OCI-LY3 (cell line): ENCODE measurements at regions not wholly inside any gene's neighbourhood (a gene's known extent, or its start where the extent isn't known, plus 50 kb on each side); places are given as distances from the start of the nearest gene placed in this dataset.

ENCODE experiments used
- H2AFZ ChIP-seq: fragments of 200-600, 300-600 bp; shearing (Covaris generic); 2 replicates; pipeline ENCODE4 v1.6.0; 2014; ENCODE audit warnings: antibody characterized with exemption, low read depth, low read length
- H3K27ac ChIP-seq: fragments of 200-600, 300-600 bp; sonication (generic); 2 replicates; pipeline ENCODE4 v1.5.1; 2014; ENCODE audit warnings: mild to moderate bottlenecking, low read length, moderate library complexity, mixed read lengths
- H3K27me3 ChIP-seq: fragments of 200-600, 300-600 bp; sonication (generic); 2 replicates; pipeline ENCODE4 v1.6.1; 2014; ENCODE audit warnings: low read depth, low read length, mixed read lengths
- H3K36me3 ChIP-seq: fragments of 200-600, 300-600 bp; sonication (generic); replicated peaks from 2 replicates; pipeline ENCODE3; 2014; ENCODE audit warnings: low read depth, low read length, mixed read lengths
- H3K4me1 ChIP-seq: fragments of 300-600, 200-600 bp; sonication (generic); 2 replicates; pipeline ENCODE4 v1.6.1; 2014; ENCODE audit warnings: low read length, mixed read lengths
- H3K4me2 ChIP-seq: fragments of 200-600, 300-600 bp; sonication (generic); 2 replicates; pipeline ENCODE4 v1.6.1; 2014; ENCODE audit warnings: low read length, mixed read lengths
- H3K4me3 ChIP-seq: fragments of 300-600, 200-600 bp; sonication (generic); 2 replicates; pipeline ENCODE4 v1.5.1; 2014; ENCODE audit warnings: antibody characterized with exemption, mild to moderate bottlenecking, low read length, moderate library complexity
- H3K79me2 ChIP-seq: fragments of 300-600, 200-600 bp; shearing (Covaris generic); 2 replicates; pipeline ENCODE4 v1.6.1; 2014; ENCODE audit warnings: mild to moderate bottlenecking, low read length, mixed read lengths
- H3K9ac ChIP-seq: fragments of 300-600, 200-600 bp; shearing (Covaris generic); 2 replicates; pipeline ENCODE4 v1.6.0; 2014; ENCODE audit warnings: mild to moderate bottlenecking, low read length, moderate library complexity
- H3K9me3 ChIP-seq: fragments of 200-600, 300-600 bp; shearing (Covaris generic); 2 replicates; pipeline ENCODE4 v1.6.1; 2014; ENCODE audit warnings: low read length, mixed read lengths; ENCODE audit not compliant: insufficient read depth
- H4K20me1 ChIP-seq: fragments of 200-600, 300-600 bp; sonication (generic); 2 replicates; pipeline ENCODE4 v1.6.1; 2016; ENCODE audit warnings: low read length, mixed read lengths; ENCODE audit not compliant: insufficient read depth
- EZH2phosphoT487 ChIP-seq: fragments of 200-600 bp; shearing (Covaris generic); IDR thresholded peaks from 2 replicates; pipeline ENCODE4 v1.6.1; 2018; ENCODE audit warnings: antibody characterized with exemption, mixed run types, low read depth
- TF ChIP-seq, protein P1 (sequence below): fragments of 200-600, 300-600 bp; sonication (generic); IDR thresholded peaks from 2 replicates; pipeline ENCODE4 v1.5.1; 2014; ENCODE audit warnings: antibody characterized with exemption, low read length, low read depth

- H3K4me1 ChIP-seq, result no peaks in the 10 kb centered on the region
- no peak overlapping the region for H2AFZ ChIP-seq
- H3K79me2 ChIP-seq, result no peaks in the 10 kb centered on the region
- H3K9me3 ChIP-seq, result no peaks in the 10 kb centered on the region
- TF ChIP-seq, protein P1, sequence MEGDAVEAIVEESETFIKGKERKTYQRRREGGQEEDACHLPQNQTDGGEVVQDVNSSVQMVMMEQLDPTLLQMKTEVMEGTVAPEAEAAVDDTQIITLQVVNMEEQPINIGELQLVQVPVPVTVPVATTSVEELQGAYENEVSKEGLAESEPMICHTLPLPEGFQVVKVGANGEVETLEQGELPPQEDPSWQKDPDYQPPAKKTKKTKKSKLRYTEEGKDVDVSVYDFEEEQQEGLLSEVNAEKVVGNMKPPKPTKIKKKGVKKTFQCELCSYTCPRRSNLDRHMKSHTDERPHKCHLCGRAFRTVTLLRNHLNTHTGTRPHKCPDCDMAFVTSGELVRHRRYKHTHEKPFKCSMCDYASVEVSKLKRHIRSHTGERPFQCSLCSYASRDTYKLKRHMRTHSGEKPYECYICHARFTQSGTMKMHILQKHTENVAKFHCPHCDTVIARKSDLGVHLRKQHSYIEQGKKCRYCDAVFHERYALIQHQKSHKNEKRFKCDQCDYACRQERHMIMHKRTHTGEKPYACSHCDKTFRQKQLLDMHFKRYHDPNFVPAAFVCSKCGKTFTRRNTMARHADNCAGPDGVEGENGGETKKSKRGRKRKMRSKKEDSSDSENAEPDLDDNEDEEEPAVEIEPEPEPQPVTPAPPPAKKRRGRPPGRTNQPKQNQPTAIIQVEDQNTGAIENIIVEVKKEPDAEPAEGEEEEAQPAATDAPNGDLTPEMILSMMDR, result no peak
- TF ChIP-seq EZH2phosphoT487, result no peak
- no peaks in the 10 kb centered on the region for H3K36me3 ChIP-seq
- H3K27ac ChIP-seq, result no peak overlapping the region
- H4K20me1 ChIP-seq, result no peaks in the 10 kb centered on the region
- no peak overlapping the region for H3K9ac ChIP-seq
- H3K4me2 ChIP-seq, result no peak overlapping the region
- peaks cover 10% of the 10 kb centered on the region; the same call in 1 of the 2 replicates for H3K27me3 ChIP-seq
- H3K4me3 ChIP-seq, result no peak overlapping the region
Observed at GRCh38 chr20:51880188-51880587, 77.9 kb upstream of the SALL4 start.

DNA sequence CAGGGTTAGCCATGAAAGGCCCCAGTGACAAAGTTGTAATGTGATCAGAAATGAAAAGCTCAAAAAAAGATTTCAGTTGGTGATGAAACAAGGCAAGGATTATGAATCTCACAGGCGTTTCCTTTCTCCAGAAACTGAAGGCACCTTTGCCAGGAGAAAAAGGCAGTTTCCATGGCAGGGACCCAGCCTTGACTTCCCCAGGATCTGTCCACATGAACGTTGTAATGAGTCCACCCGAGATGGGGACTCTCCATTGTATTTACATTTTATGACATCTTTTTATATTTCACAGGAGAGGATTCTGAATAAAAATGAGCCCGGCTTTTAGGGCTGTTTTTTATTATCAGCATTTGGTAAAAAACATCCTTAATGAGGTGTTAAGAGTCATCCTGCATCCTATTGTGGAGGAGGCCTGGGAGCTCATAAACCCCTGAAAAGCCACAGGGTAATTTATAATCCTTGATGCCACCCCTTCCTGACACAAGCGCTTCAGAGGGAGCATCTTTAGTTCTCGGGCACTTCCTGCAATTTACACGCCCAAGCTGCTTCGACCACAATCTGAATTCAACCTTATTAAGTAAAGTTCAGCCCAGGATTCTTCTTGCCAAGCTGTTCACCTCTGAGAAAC, 74.1 kb upstream of the SALL4 start:
- no peaks in the 10 kb centered on the region for H3K4me1 ChIP-seq

DNA sequence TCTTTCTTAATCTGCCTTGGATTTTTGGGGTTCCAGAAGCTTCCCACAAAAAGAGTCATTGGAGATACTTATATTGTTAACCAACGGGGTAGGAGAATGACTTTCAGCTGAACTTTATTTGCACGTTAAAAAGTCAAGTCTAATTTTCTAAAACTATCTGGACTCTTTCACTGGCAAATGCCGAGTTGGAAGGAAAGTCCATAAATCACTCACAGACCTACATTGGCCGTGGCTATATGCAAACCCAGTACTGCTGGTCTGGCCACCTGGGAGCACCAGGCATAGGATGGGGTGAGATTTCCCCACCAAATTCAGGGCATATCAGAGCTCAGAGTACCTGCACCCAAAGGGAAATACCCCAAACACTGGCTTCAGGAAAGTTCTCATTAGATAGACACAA, 71.3 kb upstream of the SALL4 start:
- TF ChIP-seq, protein P1, result no peak
- TF ChIP-seq EZH2phosphoT487, result no peak
- Histone ChIP-seq H3K36me3 (no peaks in the 10 kb centered on the region), H2AFZ (no peak overlapping the region), H4K20me1 (no peaks in the 10 kb centered on the region), H3K79me2 (no peaks in the 10 kb centered on the region), H3K4me3 (no peak overlapping the region), H3K4me2 (no peak overlapping the region), H3K9me3 (no peaks in the 10 kb centered on the region), H3K4me1 (no peaks in the 10 kb centered on the region), H3K27ac (no peak overlapping the region), H3K27me3 (peaks cover 16% of the 10 kb centered on the region; the same call in 1 of the 2 replicates), H3K9ac (no peak overlapping the region)

More for the DNA sequence above, 74.1 kb upstream of the SALL4 start:
- Histone ChIP-seq H3K9ac (no peak overlapping the region), H3K27me3 (peaks cover 20% of the 10 kb centered on the region; the same call in 1 of the 2 replicates), H3K27ac (no peak overlapping the region), H3K4me3 (no peak overlapping the region), H4K20me1 (no peaks in the 10 kb centered on the region), H2AFZ (no peak overlapping the region), H3K79me2 (no peaks in the 10 kb centered on the region), H3K36me3 (no peaks in the 10 kb centered on the region), H3K4me2 (no peak overlapping the region), H3K9me3 (no peaks in the 10 kb centered on the region)
- TF ChIP-seq, protein P1, result no peak
- TF ChIP-seq EZH2phosphoT487, result no peak

DNA sequence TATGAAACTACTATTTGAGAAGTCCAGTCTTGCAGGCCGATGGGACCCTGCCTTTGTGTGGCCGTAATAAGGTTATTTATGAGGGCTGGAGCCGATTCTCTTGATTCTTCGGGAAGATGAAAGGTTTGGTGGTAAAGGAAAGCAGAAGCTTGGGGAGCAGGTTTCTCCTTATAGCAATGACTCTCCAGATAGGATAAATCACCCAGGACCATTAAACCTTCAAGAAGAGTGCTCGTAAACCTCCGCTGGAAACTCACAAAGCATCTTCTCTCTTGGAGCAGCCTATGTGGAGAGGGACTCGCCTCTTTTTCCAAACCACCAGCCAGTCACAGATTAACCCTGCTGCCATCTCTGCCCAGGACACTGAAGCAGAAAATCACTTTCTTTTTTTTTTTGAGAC, 69.6 kb upstream of the SALL4 start:
- no peaks in the 10 kb centered on the region for H4K20me1 ChIP-seq
- TF ChIP-seq, protein P1, result no peak
- H3K4me1 ChIP-seq, result no peaks in the 10 kb centered on the region
- H3K4me3 ChIP-seq, result no peak overlapping the region
- peaks cover 13% of the 10 kb centered on the region; the same call in 1 of the 2 replicates for H3K27me3 ChIP-seq
- H3K79me2 ChIP-seq, result no peaks in the 10 kb centered on the region
- H3K27ac ChIP-seq, result no peak overlapping the region
- no peak overlapping the region for H2AFZ ChIP-seq
- no peak overlapping the region for H3K9ac ChIP-seq
- no peaks in the 10 kb centered on the region for H3K9me3 ChIP-seq
- H3K4me2 ChIP-seq, result no peak overlapping the region
- no peaks in the 10 kb centered on the region for H3K36me3 ChIP-seq
